Activated T-cell treated with anti-CD3 and anti-CD28 coated beads for 1 hour (primary cell): ENCODE measurements at regions not wholly inside any gene's neighbourhood (a gene's known extent, or its start where the extent isn't known, plus 50 kb on each side); places are given as distances from the start of the nearest gene placed in this dataset.

Experiments
- DNase-seq: peaks from one replicate; pipeline ENCODE4 v3.0.0-alpha.2; 2020; ENCODE audit warnings: low read depth

DNA sequence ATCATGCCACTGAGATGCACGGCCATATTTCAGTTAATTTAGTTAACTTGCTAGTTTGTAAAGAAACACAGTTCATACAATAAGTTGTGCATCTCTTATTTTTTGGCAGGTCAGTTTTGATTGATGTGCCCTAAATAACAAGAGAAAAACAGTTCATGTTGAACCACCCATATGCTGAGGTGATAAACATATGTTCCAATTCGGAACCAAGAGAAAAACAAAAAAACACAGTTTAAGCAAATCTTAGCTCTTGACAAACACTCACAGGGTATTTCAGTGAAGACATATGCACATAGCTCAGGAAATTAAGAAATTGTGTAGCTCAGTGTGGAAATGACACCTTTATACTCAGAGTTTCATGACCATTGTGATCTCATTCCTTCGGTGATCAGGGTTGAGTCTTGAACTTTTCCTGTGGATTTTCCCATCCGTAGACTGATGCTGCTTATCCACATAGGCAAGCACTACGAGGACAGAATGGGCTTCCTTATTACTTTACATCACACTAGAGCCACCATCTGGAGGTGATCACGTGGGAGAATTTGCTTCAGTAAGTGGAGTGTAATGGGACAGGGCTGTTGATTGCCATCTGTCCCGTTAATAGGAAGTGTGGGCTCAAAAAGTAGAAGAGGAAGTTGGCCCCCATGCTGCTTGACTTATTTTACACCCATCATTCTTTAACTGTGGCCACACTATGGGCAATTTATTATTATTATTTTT, 773.0 kb downstream of the MTRR start:
- DNase-seq, result no peak

DNA sequence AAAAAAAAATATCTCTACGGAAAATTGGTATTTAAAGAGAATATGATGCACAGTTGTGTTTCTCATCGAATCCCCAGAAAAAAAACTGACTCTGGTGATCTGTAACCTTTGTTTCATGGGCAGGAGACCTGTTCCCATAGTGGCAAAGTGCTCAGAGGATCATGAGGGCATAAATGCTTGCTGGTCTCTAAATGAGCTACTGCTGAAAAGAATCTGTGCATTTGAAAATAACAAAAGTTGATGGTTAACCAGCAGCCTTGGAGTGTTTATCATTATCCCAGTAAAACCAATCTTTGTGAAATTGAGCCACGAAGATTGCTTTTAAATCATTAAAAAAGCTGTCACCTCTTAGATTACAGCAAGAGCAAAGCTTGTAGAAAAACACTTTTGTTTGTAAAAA, 775.4 kb downstream of the MTRR start:
- DNase-seq, result no peak

DNA sequence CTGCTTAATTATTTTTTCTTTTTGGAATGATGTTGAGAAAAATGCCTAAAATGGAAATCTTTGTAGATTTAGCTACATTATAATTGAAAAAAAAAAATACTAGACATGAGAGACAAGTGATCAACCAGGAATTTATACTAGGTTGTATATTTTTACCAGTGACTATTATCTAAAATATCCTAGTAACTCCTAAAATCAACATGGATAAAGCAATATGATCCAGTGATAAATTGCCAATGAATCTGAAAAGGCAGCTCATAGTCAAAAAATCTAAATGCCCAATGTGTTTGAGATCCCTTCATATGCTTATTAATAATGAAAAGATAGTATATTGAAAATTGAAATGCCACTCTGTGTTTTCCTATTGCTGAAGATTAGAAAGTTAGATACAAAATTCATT, 778.2 kb downstream of the MTRR start:
- DNase-seq, result no peak

DNA sequence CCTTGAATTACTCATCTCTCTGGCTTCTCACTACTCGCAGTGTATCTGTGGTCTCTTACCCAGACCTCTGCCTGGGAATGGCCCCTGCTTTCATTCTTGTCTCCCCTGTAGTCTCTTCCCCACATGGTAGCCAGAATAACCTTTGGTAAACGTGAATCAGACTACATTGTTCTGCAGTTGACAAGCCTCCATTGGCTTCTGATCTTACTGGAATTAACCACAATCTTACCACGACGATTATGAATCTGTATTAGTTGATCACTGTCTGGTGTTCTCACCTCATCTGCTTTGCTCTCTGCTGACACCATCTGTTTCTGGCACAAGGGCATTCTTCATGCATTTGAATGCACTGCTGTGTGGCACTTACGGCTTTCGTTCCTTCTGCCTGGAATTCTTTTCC, 781.2 kb downstream of the MTRR start:
- no peak for DNase-seq

DNA sequence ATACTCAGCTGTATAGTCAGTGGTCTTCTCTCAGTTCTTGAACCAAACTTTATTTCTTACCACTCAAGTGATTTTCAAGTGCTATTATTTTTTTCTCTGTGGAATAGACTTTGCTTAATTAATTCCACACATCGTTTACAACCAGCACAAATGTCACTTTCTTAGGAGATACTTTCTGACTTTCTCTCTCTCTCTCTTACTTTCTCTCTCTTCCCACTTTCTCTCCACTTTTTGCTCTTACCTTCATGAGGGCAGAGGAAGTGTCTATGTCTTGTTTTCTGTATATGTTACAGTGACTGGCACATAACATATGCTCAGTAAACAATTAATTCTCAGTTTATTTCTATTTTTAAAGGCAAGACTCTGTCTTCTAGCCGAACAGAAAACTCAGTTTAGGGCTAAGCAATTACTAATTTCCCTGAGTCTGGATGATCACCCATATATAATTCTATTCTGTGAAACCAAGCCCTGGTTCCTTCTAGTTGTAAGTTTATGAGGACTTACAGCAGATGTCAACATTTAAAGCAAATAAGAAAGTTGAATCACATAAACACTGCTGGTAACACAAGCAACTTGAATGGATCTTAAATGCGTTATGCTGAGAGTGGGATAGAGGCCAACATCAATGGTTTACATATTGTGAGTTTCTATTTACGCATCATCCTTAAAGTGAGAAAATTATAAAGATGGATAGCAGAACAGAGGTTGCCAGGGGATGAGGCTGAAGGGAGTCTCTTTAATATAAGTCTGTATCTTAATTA, 791.4 kb downstream of the MTRR start:
- DNase-seq, result no peak

DNA sequence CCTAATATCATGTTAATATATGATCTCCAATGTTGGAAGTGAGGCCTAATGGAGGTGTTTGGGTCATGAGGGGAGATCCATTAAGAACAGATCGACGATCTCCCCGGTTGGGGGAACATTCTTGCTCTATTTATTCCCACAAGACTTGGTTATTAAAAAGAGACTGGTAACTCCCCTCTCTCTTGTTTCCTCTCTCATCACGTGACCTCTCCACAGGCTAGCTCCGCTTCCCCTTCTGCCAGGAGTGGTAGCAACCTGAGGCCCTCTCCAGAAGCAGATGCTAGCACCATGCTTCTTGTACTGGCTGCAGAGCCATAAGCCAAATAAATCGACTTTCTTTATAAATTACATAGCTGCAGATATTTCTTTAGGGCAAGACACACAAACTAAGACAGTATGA, 794.4 kb downstream of the MTRR start:
- DNase-seq, result no peak

DNA sequence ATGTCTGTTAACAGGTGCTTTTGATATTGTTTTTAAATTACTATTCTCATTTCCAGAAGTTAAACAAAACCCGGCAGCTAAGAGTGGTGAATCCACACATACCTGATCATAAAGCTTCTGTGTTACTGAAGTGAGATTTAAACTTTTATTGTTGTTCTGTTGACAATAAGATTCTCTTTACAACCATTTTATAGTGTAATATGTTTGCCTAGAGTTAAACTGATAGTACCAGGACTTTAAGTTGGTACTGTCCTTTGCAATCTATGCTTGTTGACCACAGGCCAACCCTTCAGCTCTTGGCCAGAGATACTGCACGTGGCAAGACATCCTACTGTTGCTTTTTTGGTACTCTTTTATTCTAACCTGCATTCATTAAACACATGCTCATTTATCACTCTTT, 806.2 kb downstream of the MTRR start:
- no peak for DNase-seq

DNA sequence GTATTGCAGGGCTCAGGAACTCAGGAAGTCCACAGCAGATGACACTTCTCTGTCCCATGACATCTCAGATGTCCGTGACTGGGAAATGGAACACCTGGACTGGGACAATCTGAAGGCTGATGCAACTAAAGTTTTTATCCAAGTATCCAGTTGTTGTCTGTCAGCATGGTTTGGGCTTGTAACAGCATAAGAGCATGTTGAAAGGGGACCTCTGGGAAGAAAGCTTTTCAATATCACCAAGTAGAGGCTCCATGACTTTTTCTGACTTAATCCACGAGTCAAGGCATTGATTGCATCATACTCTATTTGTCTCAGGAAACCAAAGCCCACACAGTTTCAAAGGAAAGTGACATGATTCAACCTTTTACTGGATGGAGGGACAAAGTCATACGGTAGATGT, 807.7 kb downstream of the MTRR start:
- DNase-seq, result no peak

DNA sequence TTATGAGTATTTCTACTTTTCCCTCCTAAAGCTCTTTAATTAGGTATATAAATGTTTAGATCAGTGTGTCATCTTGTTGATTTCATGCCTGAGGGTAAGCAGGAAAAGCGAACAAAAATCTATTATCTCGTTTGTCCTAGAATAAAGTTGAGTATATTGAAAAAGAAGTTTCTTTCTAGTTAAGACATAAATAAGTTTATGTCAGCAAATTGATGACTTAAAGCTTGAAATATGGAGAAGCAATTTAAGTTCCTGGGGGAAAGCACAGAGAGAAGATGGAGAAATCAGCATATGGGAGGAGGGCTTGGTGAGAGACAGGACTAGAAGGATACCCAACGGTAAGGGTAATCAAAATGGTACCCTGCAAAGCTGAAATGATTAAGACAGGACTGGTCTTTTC, 813.4 kb downstream of the MTRR start:
- DNase-seq, result no peak

DNA sequence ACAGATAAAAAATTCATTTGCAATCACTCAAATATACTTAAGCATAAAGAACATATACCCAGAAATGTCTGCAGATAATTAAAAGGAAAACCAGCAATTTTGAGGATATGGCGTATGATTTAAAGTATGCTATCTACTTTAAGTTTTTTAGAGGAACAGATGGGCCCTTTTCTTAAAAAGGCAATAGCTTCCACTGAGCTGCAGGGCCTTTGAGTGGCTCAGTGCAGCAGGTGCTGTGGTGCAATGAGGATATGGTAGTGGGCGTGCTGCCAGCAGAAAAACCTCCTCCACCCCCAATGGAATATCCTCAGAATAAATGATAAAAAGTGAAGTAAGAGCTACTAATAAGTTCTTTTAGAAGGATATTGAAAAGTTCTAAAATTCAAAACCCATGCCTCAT, 814.5 kb downstream of the MTRR start:
- no peak for DNase-seq

DNA sequence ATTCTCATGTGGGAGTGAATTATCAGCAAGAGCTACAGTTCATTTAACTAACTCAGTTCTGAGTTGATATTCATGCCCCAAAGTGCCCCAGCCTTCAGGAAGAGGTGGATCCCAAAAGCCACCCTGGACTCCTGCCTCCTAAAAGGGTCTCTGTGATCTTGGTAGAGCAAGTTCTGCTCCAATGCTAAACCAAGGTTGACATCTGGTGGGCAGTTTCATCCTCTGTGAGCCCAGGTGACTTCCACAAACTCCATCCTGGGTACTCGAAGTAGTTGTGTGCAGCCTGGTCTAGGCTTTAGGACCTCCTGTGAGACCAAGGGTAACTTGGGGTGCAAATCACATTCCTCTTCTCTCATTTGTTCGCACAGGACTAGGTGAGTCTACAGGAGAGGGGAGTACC, 816.8 kb downstream of the MTRR start:
- no peak for DNase-seq

DNA sequence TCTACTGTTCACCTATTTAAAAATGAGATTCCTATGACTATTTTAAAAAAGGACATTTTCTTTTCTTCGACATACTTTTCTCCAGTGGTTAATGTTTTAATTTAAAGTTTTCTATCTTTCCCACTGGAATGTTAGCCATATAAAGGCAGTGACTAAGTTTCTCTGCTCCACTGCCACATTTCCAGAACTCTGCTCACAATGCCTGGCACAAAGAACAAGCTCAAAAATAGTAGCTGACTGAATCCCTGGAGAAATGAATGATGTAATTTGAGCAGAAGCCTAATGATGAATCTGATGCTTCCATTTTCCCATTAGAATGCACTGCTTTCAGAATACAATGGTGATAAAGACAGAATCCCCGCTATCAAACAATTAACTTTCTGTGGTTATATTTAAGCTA, 817.8 kb downstream of the MTRR start:
- no peak for DNase-seq

DNA sequence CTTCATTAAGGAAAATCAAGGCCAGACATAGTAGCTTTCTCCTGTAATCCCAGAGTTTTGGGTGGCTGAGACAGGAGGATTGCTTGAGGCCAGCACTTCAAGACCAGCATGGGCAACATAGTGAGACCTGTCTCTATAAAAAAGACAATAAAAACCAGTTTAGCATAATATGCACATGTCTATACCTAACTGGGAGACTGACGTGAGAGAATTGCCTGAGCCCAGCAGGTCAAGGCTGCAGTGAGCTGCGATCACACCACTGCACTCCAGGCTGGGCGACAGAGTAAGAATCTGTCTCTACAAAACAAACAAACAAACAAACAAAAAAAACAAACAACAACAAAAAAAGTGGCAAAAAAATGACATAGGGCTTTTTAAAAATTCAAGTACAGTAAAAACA, 820.8 kb downstream of the MTRR start:
- DNase-seq, result no peak

DNA sequence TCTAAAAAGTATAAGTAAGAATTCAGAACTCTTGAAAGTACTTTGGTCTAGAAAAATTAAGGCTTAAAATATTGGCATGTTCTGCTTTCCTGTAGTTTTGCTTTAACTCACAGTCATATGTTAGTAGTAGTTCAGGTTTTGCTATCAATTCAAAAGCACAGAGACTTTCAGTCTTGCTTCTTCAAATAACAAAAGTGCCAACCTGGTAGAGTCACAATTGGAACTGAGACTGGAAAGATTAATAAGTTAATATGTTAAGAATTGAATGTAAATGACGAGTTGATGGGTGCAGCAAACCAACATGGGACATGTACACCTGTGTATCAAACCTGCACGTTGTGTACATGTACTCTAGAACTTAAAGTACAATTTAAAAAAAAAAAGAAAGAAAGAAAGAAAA, 822.3 kb downstream of the MTRR start:
- DNase-seq, result no peak

DNA sequence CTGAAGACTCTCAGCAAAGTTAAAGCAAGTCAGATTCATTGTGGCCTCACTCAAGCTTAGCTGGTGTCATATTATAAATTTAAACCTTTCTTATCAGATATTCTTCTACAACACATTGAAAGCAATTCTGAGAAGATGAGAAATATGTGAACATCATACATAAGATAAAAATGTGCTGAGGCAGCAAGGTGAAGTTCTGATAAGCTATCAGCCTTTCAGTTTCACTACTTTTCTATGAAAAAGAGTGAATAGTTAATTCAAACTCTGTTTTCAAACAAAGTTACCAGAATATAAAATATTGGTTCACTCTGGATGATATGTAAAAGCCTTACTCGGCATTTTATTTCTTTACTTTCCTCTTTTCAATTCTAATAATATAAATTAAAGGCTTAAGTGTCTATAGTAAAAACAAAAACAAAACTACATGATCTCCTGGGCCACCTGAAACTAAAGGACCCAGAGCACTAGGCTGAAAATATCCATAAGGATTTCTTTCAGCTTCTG, 824.4 kb downstream of the MTRR start:
- DNase-seq, result no peak

DNA sequence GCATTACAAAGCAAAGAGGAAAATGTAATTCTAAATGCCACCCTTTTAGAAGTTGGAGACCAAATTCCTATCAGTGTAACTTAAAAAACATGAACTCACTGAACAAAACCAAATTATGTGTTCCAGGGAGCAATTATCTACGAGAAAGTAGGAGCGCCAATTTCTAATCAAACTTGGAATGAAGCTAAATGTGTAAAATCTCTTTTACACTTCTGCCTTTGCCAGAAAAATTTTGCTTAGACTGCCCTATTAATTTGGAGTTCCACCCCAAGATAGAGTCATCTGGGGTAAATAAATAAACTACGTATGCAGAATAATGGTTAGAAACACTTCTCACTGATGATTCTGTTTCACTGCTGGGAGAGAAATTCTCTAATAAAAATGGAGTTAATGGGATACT, 825.6 kb downstream of the MTRR start:
- no peak for DNase-seq

DNA sequence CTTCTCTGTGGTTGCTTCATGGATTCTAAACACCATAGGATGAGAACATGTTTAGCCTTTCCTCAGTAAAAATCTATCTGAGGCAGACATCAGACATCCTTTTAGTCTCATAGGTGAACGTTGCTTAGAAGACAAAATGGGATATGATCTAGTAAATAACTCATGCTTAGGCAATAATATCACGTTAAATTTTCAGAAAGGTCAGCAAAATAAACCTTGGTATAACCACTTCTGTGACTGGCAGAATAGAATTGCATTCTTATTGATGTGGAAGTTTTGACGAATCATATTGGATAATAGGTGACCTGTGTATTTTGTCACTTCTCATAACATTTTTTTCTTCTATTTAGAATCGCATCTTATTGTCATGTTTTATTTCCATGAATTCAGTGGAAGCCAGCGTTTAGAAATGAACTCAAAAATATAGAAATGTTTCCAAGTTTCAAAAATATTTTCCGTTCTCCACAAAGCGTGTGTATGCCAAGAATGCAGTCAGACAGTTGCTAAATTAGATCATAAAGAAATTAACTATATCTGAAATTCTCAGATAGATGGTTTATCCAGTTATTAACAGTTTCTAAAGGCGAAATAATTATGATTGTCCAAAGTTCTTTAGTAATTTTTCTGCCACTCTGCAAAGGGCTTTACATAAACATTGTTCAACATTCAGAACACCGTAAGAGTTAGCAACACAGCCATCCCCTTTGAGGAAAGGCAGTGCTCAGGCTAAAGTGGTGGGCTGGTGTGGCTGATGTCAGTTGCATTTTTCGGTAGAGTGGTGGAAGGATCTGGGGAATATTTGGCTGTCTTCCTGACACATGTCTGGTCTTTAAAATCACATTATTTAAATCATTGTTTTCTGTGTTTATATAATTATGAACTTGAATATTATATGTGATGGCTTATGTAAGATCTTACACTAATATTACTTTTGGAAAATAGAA, 827.2 kb downstream of the MTRR start:
- DNase-seq, result no peak

DNA sequence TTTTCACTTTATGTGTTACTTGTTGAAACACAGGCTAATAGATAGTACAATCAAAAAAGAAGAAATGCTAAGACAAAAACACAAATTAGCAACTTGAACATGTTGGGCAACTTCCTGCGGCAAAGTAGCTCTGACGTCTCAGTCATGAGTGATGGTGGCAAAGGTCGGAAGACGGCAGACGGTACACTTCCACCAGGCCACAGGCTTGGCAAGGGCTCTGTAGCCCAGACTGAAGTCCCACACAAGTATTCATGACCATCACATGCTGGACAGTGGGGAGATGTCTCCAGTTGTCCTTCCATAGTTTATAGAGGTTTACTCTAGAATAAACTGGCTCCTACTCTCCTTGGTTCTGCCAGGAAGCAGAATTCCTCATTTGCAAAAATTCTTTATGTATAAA, 831.3 kb downstream of the MTRR start:
- DNase-seq, result no peak

DNA sequence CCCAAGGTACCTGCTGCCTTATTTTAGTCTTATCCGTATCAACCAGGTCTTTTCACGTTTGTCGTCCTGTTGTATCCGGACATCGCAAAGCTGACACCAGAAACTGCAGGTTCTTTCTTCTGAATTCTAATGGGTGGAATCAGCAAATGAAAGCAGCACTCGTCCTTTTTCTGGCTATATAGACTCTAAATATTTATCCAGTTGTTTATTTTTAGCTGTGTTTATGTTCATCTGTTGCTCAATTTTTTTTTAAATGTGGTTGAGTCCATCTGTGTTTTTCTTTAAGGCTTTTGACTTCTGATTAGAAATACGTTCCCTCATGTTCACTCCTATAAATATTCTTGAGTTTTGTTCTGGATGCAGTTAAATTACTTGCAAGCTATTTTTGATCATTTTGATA, 831.7 kb downstream of the MTRR start:
- DNase-seq, result no peak

DNA sequence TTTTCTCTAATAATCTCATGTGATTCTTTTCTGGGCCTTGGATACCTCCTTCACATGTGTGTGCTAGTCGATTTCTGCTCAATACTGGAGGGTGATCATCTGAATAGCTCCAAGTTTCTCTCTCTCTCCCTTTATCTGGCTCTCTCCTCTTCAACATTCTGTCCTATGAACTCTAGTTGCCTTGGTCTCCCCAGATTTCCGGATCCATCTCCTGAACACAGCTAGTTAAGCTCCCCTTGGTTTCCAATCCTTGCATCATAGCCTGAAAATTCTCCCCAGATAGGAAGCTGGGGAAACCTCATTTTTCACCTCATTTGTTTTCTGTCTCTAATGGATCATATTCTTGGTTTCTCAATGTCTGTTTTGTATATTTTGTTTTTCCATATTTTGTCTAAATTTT, 832.3 kb downstream of the MTRR start:
- no peak for DNase-seq

DNA sequence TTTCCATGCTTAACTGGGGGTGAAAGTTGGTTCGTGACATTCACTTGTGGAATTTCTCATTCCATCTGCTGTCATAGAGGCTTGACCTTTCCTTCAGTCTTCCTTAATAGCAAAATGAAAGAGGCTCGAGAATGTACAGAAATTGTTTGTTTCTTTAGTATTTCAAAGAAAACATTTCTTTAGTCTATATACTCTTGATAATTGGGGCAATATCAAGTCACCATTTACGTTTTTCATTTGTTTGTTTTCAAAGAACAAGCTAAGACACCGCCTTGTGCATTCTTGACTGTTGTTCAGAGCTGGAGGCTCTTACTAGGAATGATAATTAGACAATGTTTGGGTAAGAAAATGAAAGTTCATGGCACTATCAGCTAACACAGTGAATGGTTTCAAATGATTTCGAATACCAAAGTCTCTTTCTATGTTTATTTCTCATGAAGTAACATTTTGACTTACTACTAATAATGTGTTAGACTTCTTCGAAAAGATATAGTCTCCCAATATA, 835.4 kb downstream of the SEMA5A start:
- no peak for DNase-seq

DNA sequence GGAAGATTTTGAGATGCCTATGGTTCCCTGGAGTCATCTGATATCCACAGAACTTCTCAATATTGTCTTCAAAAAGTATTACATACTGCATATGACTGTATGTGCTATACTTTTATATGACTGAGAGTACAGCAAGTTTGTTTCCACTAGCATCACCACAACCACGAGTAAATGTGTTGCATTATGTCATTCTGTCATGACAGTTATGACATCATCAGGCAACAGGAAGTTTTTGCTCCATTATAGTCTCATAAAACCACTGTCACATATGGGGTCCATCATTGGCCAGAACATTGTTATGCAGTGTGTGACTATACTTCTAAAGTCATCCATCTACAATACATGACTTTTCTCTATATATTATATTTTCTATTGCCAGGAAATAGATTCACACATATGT, 831.7 kb downstream of the SEMA5A start:
- no peak for DNase-seq
